Lung (tissue), 11 donors: ENCODE measurements at regions not wholly inside any gene's neighbourhood (a gene's known extent, or its start where the extent isn't known, plus 50 kb on each side); places are given as distances from the start of the nearest gene placed in this dataset.

ENCODE experiments used
- ATAC-seq: fragments of 200-7000 bp; cut with Tn5 transposase; one replicate; pipeline ENCODE4 v1.9.1; 2020; ENCODE audit warnings: moderate number of reproducible peaks; ENCODE audit not compliant: insufficient read depth, low FRiP score
- DNase-seq, 3 donors: peaks; one replicate each; pipeline ENCODE4 v3.0.0-alpha.2; 2013 to 2017
- H3K27ac ChIP-seq, 2 donors: one replicate each; pipeline ENCODE4 v1.5.1; 2013; ENCODE audit warnings: mild to moderate bottlenecking in 2 of 2, moderate library complexity in 2 of 2, control low read depth in 1 of 2, inconsistent platforms in 1 of 2, low read depth in 1 of 2, low read length in 1 of 2
- H3K27me3 ChIP-seq, 3 donors: one replicate each; pipeline ENCODE4 v1.5.1; 2013; ENCODE audit warnings: low read length in 2 of 3; ENCODE audit not compliant: control insufficient read depth in 3 of 3, insufficient read depth in 3 of 3
- H3K36me3 ChIP-seq, 4 donors: one replicate each; pipeline ENCODE4 v1.5.1; 2013; ENCODE audit warnings: low read length in 4 of 4, mild to moderate bottlenecking in 1 of 4, moderate library complexity in 1 of 4; ENCODE audit not compliant: control insufficient read depth in 4 of 4, insufficient read depth in 4 of 4
- H3K4me1 ChIP-seq, 5 donors: one replicate each; pipeline ENCODE4 v1.5.1; 2013; ENCODE audit warnings: low read length in 5 of 5, mild to moderate bottlenecking in 2 of 5, moderate library complexity in 1 of 5; ENCODE audit not compliant: control insufficient read depth in 5 of 5, insufficient read depth in 5 of 5
- H3K4me3 ChIP-seq: one replicate; pipeline ENCODE4 v1.5.1; 2013; ENCODE audit warnings: mild to moderate bottlenecking, control low read depth, moderate library complexity
- H3K9ac ChIP-seq, 2 donors: one replicate each; pipeline ENCODE4 v1.5.1; 2013; ENCODE audit warnings: low read length in 2 of 2, control low read depth in 1 of 2; ENCODE audit not compliant: insufficient read depth in 1 of 2
- H3K9me3 ChIP-seq, 4 donors: one replicate each; pipeline ENCODE4 v1.5.1; 2013; ENCODE audit warnings: low read length in 3 of 4, mild to moderate bottlenecking in 1 of 4, moderate library complexity in 1 of 4; ENCODE audit not compliant: control insufficient read depth in 4 of 4, insufficient read depth in 3 of 4
- WGBS, 2 donors: extraction: QIAGEN DNeasy Blood & Tissue Kit; methylation state at CpG; one replicate each; pipeline ENCODE4 v1.1.7; 2013; 5-methylcytosine and 5-hydroxymethylcytosine counted together
- TF ChIP-seq, protein P1 (sequence below): IDR thresholded peaks from 2 replicates; pipeline ENCODE4 v1.5.1; 2012; ENCODE audit warnings: mild to moderate bottlenecking; ENCODE audit errors: control extremely low read depth, extremely low read depth
- donor health status: control.
- donor health status: control.
- donor health status: Bipolar disorder and iron deficiency.
- donor health status: healthy.
- donor health status: DM: yes; HTN: yes; CAD: no.

DNA sequence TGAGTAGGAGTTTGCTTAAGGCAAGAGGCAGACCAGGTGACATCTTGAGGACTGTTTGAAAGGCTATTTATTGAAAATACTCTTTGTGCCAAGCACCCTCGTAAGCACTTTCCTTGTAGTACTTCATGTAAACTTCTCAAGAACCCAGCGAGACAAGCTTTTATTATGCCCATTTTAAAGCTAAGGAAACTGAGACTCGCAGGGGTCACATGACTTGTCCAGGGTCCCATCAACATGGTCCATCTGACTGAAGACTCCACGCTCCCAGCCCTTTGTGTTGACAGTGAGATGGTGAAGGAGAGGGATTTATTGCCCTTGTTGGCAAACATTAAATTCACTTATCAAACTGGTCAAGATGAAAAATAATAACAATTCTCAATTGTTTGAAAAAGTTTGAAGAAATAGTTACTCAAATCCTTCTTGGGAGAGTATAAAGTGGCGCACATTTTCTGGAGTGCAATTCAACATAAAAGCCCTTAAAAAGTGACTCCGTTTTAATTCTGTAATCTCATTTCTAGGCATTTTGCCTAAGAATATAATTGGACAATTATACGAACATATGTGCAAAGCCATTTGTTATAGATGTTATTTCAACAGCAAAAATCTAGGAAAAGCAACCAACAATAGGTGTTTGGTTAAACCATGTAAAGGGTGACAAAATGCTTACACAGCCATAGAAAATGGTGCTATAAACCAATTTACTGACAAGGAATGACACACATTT is 270.5 kb upstream of the NCKAP5 start:
- Histone ChIP-seq H3K27ac (no peak overlapping the region), H3K36me3 (no peaks in the 10 kb centered on the region), H3K9me3 (peaks cover 0 to 2% (median 0%) of the 10 kb centered on the region in 4 donors), H3K27me3 (no peaks in the 10 kb centered on the region), H3K4me3 (no peak overlapping the region), H3K4me1 (peaks cover 0 to 5% (median 0%) of the 10 kb centered on the region in 5 donors), H3K9ac (no peak overlapping the region)
- ATAC-seq = no peak
- WGBS, 2 donors = 70 to 80% methylated on average over 7 of the region's 7 CpGs
- peak in 1 of 3 donors; percentile 34 for DNase-seq
- TF ChIP-seq, protein P1, sequence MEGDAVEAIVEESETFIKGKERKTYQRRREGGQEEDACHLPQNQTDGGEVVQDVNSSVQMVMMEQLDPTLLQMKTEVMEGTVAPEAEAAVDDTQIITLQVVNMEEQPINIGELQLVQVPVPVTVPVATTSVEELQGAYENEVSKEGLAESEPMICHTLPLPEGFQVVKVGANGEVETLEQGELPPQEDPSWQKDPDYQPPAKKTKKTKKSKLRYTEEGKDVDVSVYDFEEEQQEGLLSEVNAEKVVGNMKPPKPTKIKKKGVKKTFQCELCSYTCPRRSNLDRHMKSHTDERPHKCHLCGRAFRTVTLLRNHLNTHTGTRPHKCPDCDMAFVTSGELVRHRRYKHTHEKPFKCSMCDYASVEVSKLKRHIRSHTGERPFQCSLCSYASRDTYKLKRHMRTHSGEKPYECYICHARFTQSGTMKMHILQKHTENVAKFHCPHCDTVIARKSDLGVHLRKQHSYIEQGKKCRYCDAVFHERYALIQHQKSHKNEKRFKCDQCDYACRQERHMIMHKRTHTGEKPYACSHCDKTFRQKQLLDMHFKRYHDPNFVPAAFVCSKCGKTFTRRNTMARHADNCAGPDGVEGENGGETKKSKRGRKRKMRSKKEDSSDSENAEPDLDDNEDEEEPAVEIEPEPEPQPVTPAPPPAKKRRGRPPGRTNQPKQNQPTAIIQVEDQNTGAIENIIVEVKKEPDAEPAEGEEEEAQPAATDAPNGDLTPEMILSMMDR = no peak

DNA sequence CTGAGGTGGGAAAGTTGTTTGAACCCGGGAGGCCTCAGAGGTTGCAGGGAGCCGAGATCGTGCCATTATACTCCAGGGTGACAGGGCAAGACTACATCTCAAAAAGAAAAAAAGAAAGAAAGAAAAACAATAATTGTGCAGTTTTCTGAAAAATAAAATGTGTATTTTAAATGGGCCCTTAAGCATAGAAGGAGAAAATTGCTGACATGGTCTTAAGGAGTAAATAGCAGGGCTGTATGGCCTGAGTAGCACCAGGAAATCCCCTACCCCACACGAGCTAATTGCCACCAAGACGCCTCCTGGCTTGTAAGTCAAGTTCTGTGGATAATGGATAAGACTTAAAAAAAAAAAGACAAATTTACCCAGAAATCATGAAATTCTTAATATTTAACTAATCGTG is 271.4 kb upstream of the NCKAP5 start:
- Histone ChIP-seq H3K4me3 (no peak overlapping the region), H3K36me3 (no peaks in the 10 kb centered on the region), H3K27ac (no peak overlapping the region), H3K4me1 (peaks cover 0 to 5% (median 0%) of the 10 kb centered on the region in 5 donors), H3K9ac (no peak overlapping the region), H3K9me3 (peaks cover 0 to 2% (median 0%) of the 10 kb centered on the region in 4 donors), H3K27me3 (no peaks in the 10 kb centered on the region)
- DNase-seq (no peak), ATAC-seq (no peak)
- WGBS, 2 donors = 89 to 91% methylated on average over 6 of the region's 6 CpGs
- TF ChIP-seq, protein P1 = no peak

DNA sequence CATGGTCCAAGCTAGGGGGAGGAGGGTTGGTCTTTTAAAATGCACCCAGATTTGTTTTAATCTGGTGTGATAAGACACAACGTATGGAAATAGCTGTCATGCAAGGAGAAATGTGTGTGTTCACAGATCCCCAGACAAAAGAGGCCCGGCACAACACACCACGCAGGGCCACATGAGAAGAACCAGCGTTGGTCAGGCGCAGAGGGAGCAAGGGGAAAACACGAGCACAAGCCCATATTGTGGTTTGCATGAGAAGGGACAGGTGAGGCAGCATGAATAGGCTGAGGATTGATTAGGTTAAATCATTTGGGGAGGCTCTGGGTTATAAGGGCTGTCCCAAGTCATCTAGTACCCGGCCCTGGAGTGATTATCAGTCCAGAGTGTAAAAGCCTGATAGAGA is 272.5 kb upstream of the NCKAP5 start:
- ATAC-seq = no peak

More for the DNA sequence above, 272.5 kb upstream of the NCKAP5 start:
- TF ChIP-seq, protein P1 = no peak
- H3K27ac ChIP-seq = no peak overlapping the region
- H3K4me3 ChIP-seq = no peak overlapping the region
- H3K9me3 ChIP-seq = no peaks in the 10 kb centered on the region
- no peaks in the 10 kb centered on the region for H3K36me3 ChIP-seq
- no peak for DNase-seq
- no peak overlapping the region for H3K9ac ChIP-seq
- peaks cover 0 to 5% (median 0%) of the 10 kb centered on the region in 5 donors for H3K4me1 ChIP-seq
- H3K27me3 ChIP-seq = no peaks in the 10 kb centered on the region
- 81 to 92% methylated on average over 7 of the region's 7 CpGs for WGBS, 2 donors
